CD14-positive monocyte (primary cell): ENCODE measurements at regions not wholly inside any gene's neighbourhood (a gene's known extent, or its start where the extent isn't known, plus 50 kb on each side); places are given as distances from the start of the nearest gene placed in this dataset.
A peak's percentile ranks its signal among the peaks of the same experiment; 100 is the strongest.

ENCODE experiments used
- DNase-seq, 3 donors: peaks; one replicate each; pipeline ENCODE4 v3.0.0-alpha.2; 2011 to 2022
- H2AFZ ChIP-seq: 2 replicates; pipeline ENCODE4 v1.6.0; 2012; ENCODE audit warnings: mild to moderate bottlenecking, low read depth, low read length, inconsistent platforms; ENCODE audit not compliant: insufficient read depth, poor library complexity, severe bottlenecking
- H3K27ac ChIP-seq, 2 donors: 1 replicate in 1 of 2; 2 replicates in 1 of 2; pipeline ENCODE4 v1.5.1; 2012 to 2013; ENCODE audit warnings: low read length in 2 of 2, control low read depth in 1 of 2, inconsistent platforms in 1 of 2, low read depth in 1 of 2, mild to moderate bottlenecking in 1 of 2
- H3K27me3 ChIP-seq, 2 donors: one replicate each; pipeline versions ENCODE4 v1.6.0 to v1.6.1; 2011 to 2013; ENCODE audit warnings: low read length in 2 of 2; ENCODE audit not compliant: control insufficient read depth in 2 of 2, insufficient read depth in 2 of 2
- H3K36me3 ChIP-seq, 2 donors: replicated peaks in 1 of 2; 1 replicate in 1 of 2; 2 replicates in 1 of 2; pipeline versions ENCODE4 v1.5.1 to v1.6.1; 2012 to 2013; ENCODE audit warnings: low read length in 2 of 2, control low read depth in 1 of 2, inconsistent platforms in 1 of 2, mild to moderate bottlenecking in 1 of 2; ENCODE audit not compliant: insufficient read depth in 2 of 2, control insufficient read depth in 1 of 2
- H3K4me1 ChIP-seq, 2 donors: 1 replicate in 1 of 2; 2 replicates in 1 of 2; pipeline versions ENCODE4 v1.5.1 to v1.6.1; 2012 to 2013; ENCODE audit warnings: low read length in 2 of 2, control low read depth in 1 of 2, inconsistent platforms in 1 of 2, mild to moderate bottlenecking in 1 of 2, moderate library complexity in 1 of 2; ENCODE audit not compliant: insufficient read depth in 2 of 2, control insufficient read depth in 1 of 2
- H3K4me2 ChIP-seq: replicated peaks from 2 replicates; pipeline ENCODE3; 2012; ENCODE audit warnings: low read length, moderate library complexity, mild to moderate bottlenecking; ENCODE audit not compliant: poor library complexity, severe bottlenecking; ENCODE audit errors: extremely low read depth
- H3K4me3 ChIP-seq, 3 experiments: fragments of 200-600 bp in 1 of 3; sonication (generic) in 1 of 3; replicated peaks in 1 of 3; 1 replicate in 2 of 3; 2 replicates in 1 of 3; pipeline ENCODE4 v1.5.1; 2011 to 2013; ENCODE audit warnings: low read length in 3 of 3, mild to moderate bottlenecking in 3 of 3, control low read depth in 2 of 3, low read depth in 2 of 3, inconsistent platforms in 1 of 3, moderate library complexity in 1 of 3
- H3K79me2 ChIP-seq: 2 replicates; pipeline ENCODE4 v1.6.0; 2012; ENCODE audit warnings: mild to moderate bottlenecking, control low read depth, inconsistent platforms, low read length, moderate library complexity; ENCODE audit not compliant: insufficient read depth
- H3K9ac ChIP-seq: 2 replicates; pipeline ENCODE4 v1.6.0; 2017; ENCODE audit warnings: low read length, mild to moderate bottlenecking; ENCODE audit not compliant: insufficient read depth, poor library complexity, severe bottlenecking
- H3K9me3 ChIP-seq, 2 donors: replicated peaks in 1 of 2; 1 replicate in 1 of 2; 2 replicates in 1 of 2; pipeline versions ENCODE4 v1.5.1 to v1.6.1; 2012 to 2013; ENCODE audit warnings: low read length in 2 of 2, control low read depth in 1 of 2; ENCODE audit not compliant: control insufficient read depth in 1 of 2, insufficient read depth in 1 of 2
- H4K20me1 ChIP-seq: 2 replicates; pipeline ENCODE4 v1.6.0; 2012; ENCODE audit warnings: mild to moderate bottlenecking, low read length, control low read depth, moderate library complexity; ENCODE audit not compliant: insufficient read depth
- H3K27ac Mint-ChIP-seq, 7 donors: one replicate each; pipeline ENCODE4 v1.8.0; 2020; ENCODE audit warnings: mild to moderate bottlenecking in 7 of 7, mixed read lengths in 7 of 7, moderate library complexity in 6 of 7, inconsistent platforms in 2 of 7
- H3K27me3 Mint-ChIP-seq, 3 donors: one replicate each; pipeline ENCODE4 v1.8.0; 2021 to 2022; ENCODE audit warnings: low read depth in 3 of 3, mild to moderate bottlenecking in 3 of 3, mixed read lengths in 3 of 3, moderate library complexity in 3 of 3, inconsistent platforms in 1 of 3
- H3K36me3 Mint-ChIP-seq, 2 donors: one replicate each; pipeline ENCODE4 v1.8.0; 2020; ENCODE audit warnings: mixed read lengths in 2 of 2, inconsistent platforms in 1 of 2, mild to moderate bottlenecking in 1 of 2
- H3K4me1 Mint-ChIP-seq: one replicate; pipeline ENCODE4 v1.8.0; 2020; ENCODE audit warnings: mild to moderate bottlenecking, mixed read lengths
- H3K4me3 Mint-ChIP-seq, 2 donors: one replicate each; pipeline ENCODE4 v1.8.0; 2020; ENCODE audit warnings: mild to moderate bottlenecking in 2 of 2, mixed read lengths in 2 of 2, moderate library complexity in 1 of 2
- H3K9me3 Mint-ChIP-seq, 7 donors: one replicate each; pipeline ENCODE4 v1.8.0; 2020 to 2022; ENCODE audit warnings: mixed read lengths in 7 of 7, mild to moderate bottlenecking in 6 of 7, moderate library complexity in 6 of 7, inconsistent platforms in 2 of 7
- CTCF ChIP-seq: fragments of 200-600 bp; IDR thresholded peaks from one replicate; pipeline ENCODE4 v1.8.0; 2022; ENCODE audit warnings: antibody characterized with exemption, mild to moderate bottlenecking
- WGBS: methylation state at CpG from one replicate; pipeline ENCODE4 v1.1.5; 2013; ENCODE audit warnings: missing lambda C conversion rate; ENCODE audit not compliant: insufficient coverage; 5-methylcytosine and 5-hydroxymethylcytosine counted together
- intact Hi-C, 2 donors: fragments of 100-400 bp; cut with micrococcal nuclease; formaldehyde crosslinking; loops; one replicate each; pipeline versions ENCODE4 v1.15.0 to v1.15.1; 2023

GRCh38 chr12:42019746-42020145, 124.9 kb downstream of the GXYLT1 start:
- Histone ChIP-seq H3K27me3 (peaks cover 0 to 2% of the 10 kb centered on the region in 2 donors), H3K79me2 (no peaks in the 10 kb centered on the region), H3K36me3 (no peaks in the 10 kb centered on the region), H3K9ac (no peak overlapping the region), H3K27ac (no peak overlapping the region), H3K4me2 (no peak overlapping the region), H2AFZ (no peak overlapping the region), H3K4me1 (peaks cover 11 to 19% of the 10 kb centered on the region in 2 donors), H3K9me3 (no peaks in the 10 kb centered on the region), H4K20me1 (no peaks in the 10 kb centered on the region), H3K4me3 (no peak overlapping the region)
- no peak for TF ChIP-seq CTCF
- no peaks in the 10 kb centered on the region for H3K36me3 Mint-ChIP-seq
- no peak overlapping the region for H3K27ac Mint-ChIP-seq
- no peak for DNase-seq
- H3K9me3 Mint-ChIP-seq, result no peaks in the 10 kb centered on the region
- H3K4me3 Mint-ChIP-seq, result no peak overlapping the region
- 89% methylated on average over 2 of the region's 3 CpGs for WGBS
- intact Hi-C loops, result no loop called here
- H3K27me3 Mint-ChIP-seq, result peaks cover 0 to 3% (median 3%) of the 10 kb centered on the region in 3 donors
- H3K4me1 Mint-ChIP-seq, result peaks cover 22% of the 10 kb centered on the region

- Mint-ChIP-seq H3K27me3 (peaks cover 0 to 3% (median 0%) of the 10 kb centered on the region in 3 donors), H3K27ac (peak overlapping the region in 1 of 7 donors; percentile 5), H3K36me3 (no peaks in the 10 kb centered on the region), H3K4me1 (peaks cover 11% of the 10 kb centered on the region), H3K4me3 (no peak overlapping the region), H3K9me3 (no peaks in the 10 kb centered on the region)
- TF ChIP-seq CTCF, result no peak
- Histone ChIP-seq H3K4me3 (no peak overlapping the region), H2AFZ (peak overlapping the region; percentile 9), H3K27ac (no peak overlapping the region), H3K4me1 (peaks cover 1 to 10% of the 10 kb centered on the region in 2 donors), H3K79me2 (no peaks in the 10 kb centered on the region), H3K27me3 (no peaks in the 10 kb centered on the region), H3K9me3 (no peaks in the 10 kb centered on the region), H3K4me2 (no peak overlapping the region), H4K20me1 (no peaks in the 10 kb centered on the region), H3K9ac (no peak overlapping the region), H3K36me3 (no peaks in the 10 kb centered on the region)
- 28% methylated on average over 4 of the region's 6 CpGs for WGBS
- intact Hi-C loops, result no loop called here
- DNase-seq, result peak in 1 of 3 donors; percentile 8
Measured at GRCh38 chr12:42017051-42017450, 127.6 kb downstream of the GXYLT1 start.
